Activated naive CD8-positive, alpha-beta T cell (primary cell): ENCODE measurements at regions not wholly inside any gene's neighbourhood (a gene's known extent, or its start where the extent isn't known, plus 50 kb on each side); places are given as distances from the start of the nearest gene placed in this dataset.
"Not testable (repeated sequence)": the region's sequence is repeated elsewhere in the genome, so short reads cannot be mapped to it uniquely, and the experiment has no call there.

Experiments
- H3K27ac Mint-ChIP-seq: one replicate; pipeline ENCODE4 v1.8.0; 2021; ENCODE audit warnings: mixed read lengths
- H3K27me3 Mint-ChIP-seq: one replicate; pipeline ENCODE4 v1.8.0; 2021; ENCODE audit warnings: mixed read lengths
- H3K36me3 Mint-ChIP-seq: one replicate; pipeline ENCODE4 v1.8.0; 2021; ENCODE audit warnings: mixed read lengths
- H3K4me1 Mint-ChIP-seq: one replicate; pipeline ENCODE4 v1.8.0; 2021; ENCODE audit warnings: low read depth, mixed read lengths
- H3K4me3 Mint-ChIP-seq: one replicate; pipeline ENCODE4 v1.8.0; 2021; ENCODE audit warnings: mild to moderate bottlenecking, mixed read lengths
- H3K9me3 Mint-ChIP-seq: one replicate; pipeline ENCODE4 v1.8.0; 2021; ENCODE audit warnings: low read depth, mixed read lengths

- no peaks in the 10 kb centered on the region for H3K4me1 Mint-ChIP-seq
- H3K27ac Mint-ChIP-seq: no peak overlapping the region
- no peaks in the 10 kb centered on the region for H3K9me3 Mint-ChIP-seq
- H3K36me3 Mint-ChIP-seq: no peaks in the 10 kb centered on the region
- no peaks in the 10 kb centered on the region for H3K27me3 Mint-ChIP-seq
- H3K4me3 Mint-ChIP-seq: no peak overlapping the region
Observed at GRCh38 chrX:138897621-138898492, 186.3 kb upstream of the FGF13 start.

- H3K9me3 Mint-ChIP-seq: no peaks in the 10 kb centered on the region
- H3K36me3 Mint-ChIP-seq: no peaks in the 10 kb centered on the region
- no peaks in the 10 kb centered on the region for H3K4me1 Mint-ChIP-seq
- no peaks in the 10 kb centered on the region for H3K27me3 Mint-ChIP-seq
- no peak overlapping the region for H3K27ac Mint-ChIP-seq
- H3K4me3 Mint-ChIP-seq: no peak overlapping the region
Observed at GRCh38 chrX:138890491-138890890, 179.0 kb upstream of the FGF13 start.

- no peaks in the 10 kb centered on the region for H3K36me3 Mint-ChIP-seq
- no peak overlapping the region for H3K4me3 Mint-ChIP-seq
- H3K27me3 Mint-ChIP-seq: no peaks in the 10 kb centered on the region
- H3K27ac Mint-ChIP-seq: no peak overlapping the region
- H3K4me1 Mint-ChIP-seq: no peaks in the 10 kb centered on the region
- no peaks in the 10 kb centered on the region for H3K9me3 Mint-ChIP-seq
Observed at GRCh38 chrX:138889149-138889548, 177.6 kb upstream of the FGF13 start.

GRCh38 chrX:138886769-138887168, 175.3 kb upstream of the FGF13 start:
- Mint-ChIP-seq H3K4me3 (no peak overlapping the region), H3K27me3 (no peaks in the 10 kb centered on the region), H3K4me1 (no peaks in the 10 kb centered on the region), H3K36me3 (no peaks in the 10 kb centered on the region), H3K9me3 (peaks cover 4% of the 10 kb centered on the region), H3K27ac (no peak overlapping the region)

GRCh38 chrX:138885886-138886285, 174.4 kb upstream of the FGF13 start:
- H3K9me3 Mint-ChIP-seq: peaks cover 11% of the 10 kb centered on the region
- H3K27ac Mint-ChIP-seq: no peak overlapping the region
- H3K27me3 Mint-ChIP-seq: no peaks in the 10 kb centered on the region
- H3K4me1 Mint-ChIP-seq: no peaks in the 10 kb centered on the region
- no peaks in the 10 kb centered on the region for H3K36me3 Mint-ChIP-seq
- no peak overlapping the region for H3K4me3 Mint-ChIP-seq

GRCh38 chrX:138880293-138880692, 168.8 kb upstream of the FGF13 start:
- not testable (repeated sequence) for H3K4me1 Mint-ChIP-seq, H3K27me3 Mint-ChIP-seq, H3K4me3 Mint-ChIP-seq, H3K27ac Mint-ChIP-seq, H3K36me3 Mint-ChIP-seq
- peaks cover 11% of the 10 kb centered on the region for H3K9me3 Mint-ChIP-seq

GRCh38 chrX:138877746-138878145, 166.2 kb upstream of the FGF13 start:
- Mint-ChIP-seq H3K4me3 (no peak overlapping the region), H3K9me3 (peaks cover 11% of the 10 kb centered on the region), H3K27ac (no peak overlapping the region), H3K4me1 (no peaks in the 10 kb centered on the region), H3K36me3 (no peaks in the 10 kb centered on the region), H3K27me3 (no peaks in the 10 kb centered on the region)

GRCh38 chrX:138875472-138875871, 164.0 kb upstream of the FGF13 start:
- no peaks in the 10 kb centered on the region for H3K36me3 Mint-ChIP-seq
- no peaks in the 10 kb centered on the region for H3K4me1 Mint-ChIP-seq
- no peak overlapping the region for H3K4me3 Mint-ChIP-seq
- no peak overlapping the region for H3K27ac Mint-ChIP-seq
- no peaks in the 10 kb centered on the region for H3K27me3 Mint-ChIP-seq
- no peaks in the 10 kb centered on the region for H3K9me3 Mint-ChIP-seq

GRCh38 chrX:138874271-138874935, 162.9 kb upstream of the FGF13 start:
- no peaks in the 10 kb centered on the region for H3K4me1 Mint-ChIP-seq
- no peaks in the 10 kb centered on the region for H3K36me3 Mint-ChIP-seq
- H3K27me3 Mint-ChIP-seq: no peaks in the 10 kb centered on the region
- H3K9me3 Mint-ChIP-seq: no peaks in the 10 kb centered on the region
- no peak overlapping the region for H3K4me3 Mint-ChIP-seq
- H3K27ac Mint-ChIP-seq: no peak overlapping the region

- H3K9me3 Mint-ChIP-seq, H3K4me1 Mint-ChIP-seq, H3K4me3 Mint-ChIP-seq, H3K27ac Mint-ChIP-seq, H3K27me3 Mint-ChIP-seq, H3K36me3 Mint-ChIP-seq: not testable (repeated sequence)
Observed at GRCh38 chrX:138873640-138874039, 162.1 kb upstream of the FGF13 start.

- no peak overlapping the region for H3K27ac Mint-ChIP-seq
- no peaks in the 10 kb centered on the region for H3K36me3 Mint-ChIP-seq
- no peaks in the 10 kb centered on the region for H3K27me3 Mint-ChIP-seq
- no peaks in the 10 kb centered on the region for H3K4me1 Mint-ChIP-seq
- no peak overlapping the region for H3K4me3 Mint-ChIP-seq
- no peaks in the 10 kb centered on the region for H3K9me3 Mint-ChIP-seq
Observed at GRCh38 chrX:138872537-138872936, 161.0 kb upstream of the FGF13 start.

- H3K36me3 Mint-ChIP-seq: no peaks in the 10 kb centered on the region
- H3K27me3 Mint-ChIP-seq: no peaks in the 10 kb centered on the region
- no peak overlapping the region for H3K4me3 Mint-ChIP-seq
- H3K9me3 Mint-ChIP-seq: no peaks in the 10 kb centered on the region
- H3K4me1 Mint-ChIP-seq: no peaks in the 10 kb centered on the region
- H3K27ac Mint-ChIP-seq: no peak overlapping the region
Observed at GRCh38 chrX:138871739-138872138, 160.2 kb upstream of the FGF13 start.

- Mint-ChIP-seq H3K9me3 (no peaks in the 10 kb centered on the region), H3K4me3 (no peak overlapping the region), H3K27ac (no peak overlapping the region), H3K4me1 (no peaks in the 10 kb centered on the region), H3K27me3 (no peaks in the 10 kb centered on the region), H3K36me3 (no peaks in the 10 kb centered on the region)
Observed at GRCh38 chrX:138866643-138867042, 155.1 kb upstream of the FGF13 start.

GRCh38 chrX:138865093-138865649, 153.7 kb upstream of the FGF13 start:
- Mint-ChIP-seq H3K36me3 (no peaks in the 10 kb centered on the region), H3K27me3 (no peaks in the 10 kb centered on the region), H3K4me3 (no peak overlapping the region), H3K9me3 (no peaks in the 10 kb centered on the region), H3K4me1 (no peaks in the 10 kb centered on the region), H3K27ac (no peak overlapping the region)

- Mint-ChIP-seq H3K9me3 (no peaks in the 10 kb centered on the region), H3K36me3 (no peaks in the 10 kb centered on the region), H3K4me3 (no peak overlapping the region), H3K27ac (no peak overlapping the region), H3K4me1 (no peaks in the 10 kb centered on the region), H3K27me3 (no peaks in the 10 kb centered on the region)
Observed at GRCh38 chrX:138859421-138859820, 147.9 kb upstream of the FGF13 start.
